ENCODE measurements at regions not wholly inside any gene's neighbourhood (a gene's known extent, or its start where the extent isn't known, plus 50 kb on each side); places are given as distances from the start of the nearest gene placed in this dataset.

DNA sequence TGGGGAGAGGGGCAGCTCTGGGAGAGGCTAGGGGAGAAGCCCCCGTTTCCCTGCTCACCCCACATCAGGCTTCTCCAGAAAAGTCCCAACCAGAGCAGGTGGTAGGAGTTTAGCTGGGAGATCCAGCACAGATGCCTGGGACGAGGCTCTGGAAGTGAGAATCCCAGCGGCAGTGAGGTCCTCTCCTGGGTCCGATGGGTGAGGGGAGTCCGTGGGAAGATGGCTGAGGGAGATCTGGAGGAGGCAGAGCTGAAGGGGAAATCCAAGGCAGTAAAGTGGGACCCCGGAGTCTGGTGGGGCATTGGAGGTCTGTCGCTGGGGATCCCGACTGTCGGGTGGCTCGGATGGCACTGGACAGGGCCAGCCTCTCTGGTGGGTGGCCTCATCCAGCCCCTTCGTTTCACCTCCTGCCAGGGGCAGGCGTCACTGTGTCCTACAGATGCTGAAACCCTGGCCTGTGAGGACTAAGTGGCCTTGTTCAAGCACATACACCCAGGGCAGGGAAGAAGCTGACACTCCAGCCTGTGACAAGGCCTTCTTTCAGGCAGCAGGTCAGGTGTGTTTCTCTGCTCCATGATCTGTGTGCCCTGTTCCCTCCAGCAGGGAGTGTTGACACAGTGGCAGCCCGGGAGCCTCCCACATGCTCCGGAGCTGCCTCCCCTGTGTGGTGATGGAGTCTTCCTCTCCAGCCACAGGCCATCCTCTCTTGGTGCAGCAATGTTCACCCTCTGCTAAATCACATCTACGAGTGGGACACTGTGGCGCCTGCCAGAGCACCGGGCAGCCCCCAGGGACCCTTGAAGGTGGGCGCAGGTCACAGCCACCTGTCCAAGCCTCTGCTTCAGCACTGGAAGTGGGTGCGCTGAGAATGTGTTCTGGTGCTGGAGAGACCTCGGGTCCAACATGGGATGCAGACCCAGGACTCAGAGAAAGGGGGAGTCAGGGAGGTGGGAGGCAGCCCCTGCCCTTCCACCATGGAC lies 850.8 kb downstream of the BRD1 start:
- no peak overlapping the region for H3K4me3 ChIP-seq (ENCODE audit: low read depth, low read length)
- no peak for DNase-seq (ENCODE audit: low read depth)
- TF ChIP-seq, protein P1, sequence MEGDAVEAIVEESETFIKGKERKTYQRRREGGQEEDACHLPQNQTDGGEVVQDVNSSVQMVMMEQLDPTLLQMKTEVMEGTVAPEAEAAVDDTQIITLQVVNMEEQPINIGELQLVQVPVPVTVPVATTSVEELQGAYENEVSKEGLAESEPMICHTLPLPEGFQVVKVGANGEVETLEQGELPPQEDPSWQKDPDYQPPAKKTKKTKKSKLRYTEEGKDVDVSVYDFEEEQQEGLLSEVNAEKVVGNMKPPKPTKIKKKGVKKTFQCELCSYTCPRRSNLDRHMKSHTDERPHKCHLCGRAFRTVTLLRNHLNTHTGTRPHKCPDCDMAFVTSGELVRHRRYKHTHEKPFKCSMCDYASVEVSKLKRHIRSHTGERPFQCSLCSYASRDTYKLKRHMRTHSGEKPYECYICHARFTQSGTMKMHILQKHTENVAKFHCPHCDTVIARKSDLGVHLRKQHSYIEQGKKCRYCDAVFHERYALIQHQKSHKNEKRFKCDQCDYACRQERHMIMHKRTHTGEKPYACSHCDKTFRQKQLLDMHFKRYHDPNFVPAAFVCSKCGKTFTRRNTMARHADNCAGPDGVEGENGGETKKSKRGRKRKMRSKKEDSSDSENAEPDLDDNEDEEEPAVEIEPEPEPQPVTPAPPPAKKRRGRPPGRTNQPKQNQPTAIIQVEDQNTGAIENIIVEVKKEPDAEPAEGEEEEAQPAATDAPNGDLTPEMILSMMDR (conservative IDR thresholded peaks at IDR 0.05; ENCODE audit: low read depth, low read length), result no peak

DNA sequence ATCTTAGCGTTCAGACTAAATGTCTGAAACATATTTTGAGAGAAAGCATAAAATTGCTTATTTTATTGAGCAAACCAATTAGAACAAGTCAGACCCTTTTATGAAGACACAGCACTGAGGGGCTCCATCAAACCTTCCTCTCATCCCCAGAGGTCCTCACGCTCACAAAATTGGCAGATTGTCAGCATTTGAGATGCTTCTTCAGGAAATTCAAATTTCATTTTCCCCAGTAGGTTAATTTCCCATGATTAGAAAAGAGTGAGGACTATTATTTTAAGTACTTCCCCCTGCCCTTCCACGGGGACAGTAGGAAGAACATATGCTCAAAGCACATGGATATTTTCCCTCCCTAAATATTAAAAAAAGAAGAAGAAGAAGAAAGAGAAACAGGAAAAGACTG lies 851.8 kb downstream of the BRD1 start:
- H3K4me3 ChIP-seq (ENCODE audit: low read depth, low read length), result no peak overlapping the region
- DNase-seq (ENCODE audit: low read depth), result no peak
- TF ChIP-seq, protein P1 (conservative IDR thresholded peaks at IDR 0.05; ENCODE audit: low read depth, low read length), result no peak

DNA sequence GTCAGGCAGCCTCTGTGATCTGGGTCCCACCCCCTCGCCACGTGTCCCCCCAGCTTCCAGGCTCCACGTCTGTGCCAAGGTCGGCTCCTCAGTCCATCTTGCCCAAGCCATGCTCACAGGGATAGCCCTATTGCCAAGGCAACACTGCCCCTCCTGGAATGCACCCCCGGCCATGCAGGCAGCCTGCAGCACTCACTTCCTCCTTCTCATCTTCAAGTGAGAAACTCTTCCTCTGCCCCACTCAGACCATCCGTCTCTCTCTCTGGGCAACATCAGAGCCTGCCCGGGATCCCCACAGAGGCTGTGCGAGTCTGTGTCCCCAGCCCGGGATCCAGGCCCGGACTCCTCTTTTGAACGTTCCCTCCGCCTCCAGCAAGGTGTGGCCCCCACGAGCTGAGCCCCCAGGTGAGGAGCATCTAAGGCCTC lies 852.3 kb downstream of the BRD1 start:
- no peak overlapping the region for H3K4me3 ChIP-seq (ENCODE audit: low read depth, low read length)
- TF ChIP-seq, protein P1 (conservative IDR thresholded peaks at IDR 0.05; ENCODE audit: low read depth, low read length), result no peak
- DNase-seq (ENCODE audit: low read depth), result no peak

DNA sequence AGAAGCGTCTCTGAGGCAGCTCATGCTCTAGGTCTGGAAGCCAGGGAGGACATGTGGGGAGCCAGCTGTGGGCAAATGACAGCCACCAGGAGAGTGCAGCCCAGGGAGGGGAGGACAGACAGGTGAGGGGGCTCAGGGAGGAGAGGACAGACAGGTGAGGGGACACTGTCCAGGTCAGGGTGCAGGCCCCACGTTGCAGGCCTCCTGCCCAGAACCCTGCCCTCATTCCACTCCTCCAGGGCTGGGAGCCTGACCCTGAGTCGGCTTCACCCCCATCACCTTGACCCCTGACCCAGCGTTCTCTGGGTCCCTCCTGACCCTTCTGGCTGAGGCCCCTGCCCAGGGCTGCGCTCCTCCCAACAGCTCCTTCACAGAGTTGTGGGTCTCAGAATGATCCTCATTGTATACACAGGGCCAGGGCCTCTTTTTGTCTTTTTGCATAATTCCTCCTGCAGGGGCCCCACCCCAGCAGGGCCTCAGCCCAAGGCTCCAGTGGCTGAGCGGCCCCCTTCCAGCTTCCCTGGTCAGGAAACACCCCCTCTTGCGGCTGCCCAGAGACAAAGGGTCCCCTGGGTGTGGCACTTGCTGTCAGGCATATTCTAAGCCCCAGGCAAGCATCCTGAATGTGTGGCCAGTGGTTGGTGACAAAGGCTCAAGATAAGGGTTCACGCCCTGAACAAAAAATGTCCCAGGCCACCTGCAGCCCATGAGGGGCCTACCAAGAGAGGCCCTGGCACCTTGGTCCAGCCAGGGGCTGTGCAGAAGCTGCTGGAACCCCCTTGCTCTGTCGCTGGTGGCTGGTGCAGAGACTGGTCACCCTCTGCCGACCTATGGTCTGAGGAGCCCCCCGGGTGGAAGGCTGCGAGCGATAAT lies 853.0 kb downstream of the BRD1 start:
- TF ChIP-seq, protein P1 (conservative IDR thresholded peaks at IDR 0.05; ENCODE audit: low read depth, low read length), result no peak
- H3K4me3 ChIP-seq (ENCODE audit: low read depth, low read length), result no peak overlapping the region
- DNase-seq (ENCODE audit: low read depth), result no peak

DNA sequence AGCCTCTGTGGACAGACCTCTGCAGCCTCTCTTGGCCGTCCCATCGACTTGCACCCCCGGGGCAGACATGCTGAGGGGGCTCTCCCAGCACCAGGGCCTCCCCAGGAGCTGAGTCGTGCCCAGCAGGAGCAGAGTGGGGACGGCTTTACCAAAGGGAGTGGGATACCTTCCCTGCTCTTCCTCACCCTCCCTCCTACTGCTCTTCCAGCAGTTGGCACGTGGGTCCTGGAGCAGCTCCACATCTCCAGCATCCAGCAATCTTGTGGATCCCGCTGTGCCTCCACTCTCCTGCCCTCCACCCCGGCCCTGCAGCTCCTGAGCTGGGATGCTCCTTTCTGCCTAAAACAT lies 854.0 kb downstream of the BRD1 start:
- H3K4me3 ChIP-seq (ENCODE audit: low read depth, low read length), result no peak overlapping the region
- DNase-seq (ENCODE audit: low read depth), result no peak
- TF ChIP-seq, protein P1 (conservative IDR thresholded peaks at IDR 0.05; ENCODE audit: low read depth, low read length), result no peak

DNA sequence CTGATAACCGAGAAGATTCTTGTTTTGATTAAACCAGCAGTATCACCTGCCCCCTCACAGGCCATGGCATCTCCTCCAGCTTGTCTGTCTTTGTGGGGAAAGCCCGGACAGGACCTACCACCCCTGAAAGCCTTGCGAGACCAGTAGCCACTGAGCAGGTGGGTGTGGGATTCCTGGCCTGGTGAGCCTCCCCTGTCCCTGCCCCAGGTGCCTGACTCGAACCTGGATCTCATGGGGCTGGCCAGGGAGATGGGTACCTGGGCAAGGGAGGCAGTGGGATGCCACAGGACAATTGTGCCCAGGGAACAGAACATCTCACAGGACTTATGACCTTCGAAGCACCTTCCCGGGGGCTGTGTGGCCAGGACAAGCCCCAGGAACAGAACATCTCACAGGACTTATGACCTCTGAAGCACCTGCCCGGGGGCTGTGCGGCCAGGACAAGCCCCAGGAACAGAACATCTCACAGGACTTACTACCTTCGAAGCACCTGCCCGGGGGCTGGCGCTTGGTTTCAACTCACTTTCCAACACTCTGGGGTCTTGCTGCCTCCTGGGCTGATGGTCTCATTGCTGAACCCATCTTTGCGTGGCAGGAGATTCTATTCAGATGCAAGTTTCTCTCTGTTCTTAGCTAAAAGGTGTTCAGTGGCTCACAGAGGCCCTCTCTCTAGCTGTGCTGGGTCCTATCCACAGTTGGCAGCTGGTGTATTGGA lies 854.5 kb downstream of the BRD1 start:
- DNase-seq (ENCODE audit: low read depth), result no peak
- TF ChIP-seq, protein P1 (conservative IDR thresholded peaks at IDR 0.05; ENCODE audit: low read depth, low read length), result no peak
- H3K4me3 ChIP-seq (ENCODE audit: low read depth, low read length), result no peak overlapping the region
